GM15510 (cell line): ENCODE measurements at regions not wholly inside any gene's neighbourhood (a gene's known extent, or its start where the extent isn't known, plus 50 kb on each side); places are given as distances from the start of the nearest gene placed in this dataset.

ENCODE experiments used
- POLR2A ChIP-seq: IDR thresholded peaks from 3 replicates; pipeline ENCODE4 v1.6.1; 2011; ENCODE audit warnings: borderline replicate concordance; ENCODE audit not compliant: insufficient read length; ENCODE audit errors: extremely low read depth

GRCh38 chr6:20263059-20263458, 50.8 kb upstream of the MBOAT1 start:
- TF ChIP-seq POLR2A = no peak

DNA sequence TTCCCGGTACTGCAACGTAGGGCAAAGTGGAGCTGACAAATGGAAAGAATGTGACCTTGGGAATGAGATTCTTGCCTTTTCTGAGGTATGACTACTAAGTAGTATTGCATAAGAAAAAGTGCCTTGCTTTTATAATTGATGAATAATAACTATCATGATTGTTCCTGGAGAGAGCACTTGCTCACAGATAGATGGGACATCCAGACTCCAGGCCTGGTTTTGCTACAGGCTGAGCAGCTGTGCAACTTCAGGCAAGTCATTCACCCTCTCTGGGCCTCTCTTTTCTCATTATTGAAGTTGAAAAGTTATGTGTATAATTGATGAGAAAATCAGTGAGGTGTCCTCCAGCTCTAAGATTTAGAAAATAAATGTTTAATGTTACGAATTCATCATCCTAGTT, 53.6 kb upstream of the MBOAT1 start:
- no peak for TF ChIP-seq POLR2A

- no peak for TF ChIP-seq POLR2A
Observed at GRCh38 chr6:20266851-20267608, 54.8 kb upstream of the MBOAT1 start.

- no peak for TF ChIP-seq POLR2A
Observed at GRCh38 chr6:20269181-20269580, 56.9 kb upstream of the MBOAT1 start.

GRCh38 chr6:20271818-20272217, 59.5 kb upstream of the MBOAT1 start:
- TF ChIP-seq POLR2A = no peak

GRCh38 chr6:20274137-20274536, 61.9 kb upstream of the MBOAT1 start:
- no peak for TF ChIP-seq POLR2A

- no peak for TF ChIP-seq POLR2A
Observed at GRCh38 chr6:20279051-20279450, 66.8 kb upstream of the MBOAT1 start.

DNA sequence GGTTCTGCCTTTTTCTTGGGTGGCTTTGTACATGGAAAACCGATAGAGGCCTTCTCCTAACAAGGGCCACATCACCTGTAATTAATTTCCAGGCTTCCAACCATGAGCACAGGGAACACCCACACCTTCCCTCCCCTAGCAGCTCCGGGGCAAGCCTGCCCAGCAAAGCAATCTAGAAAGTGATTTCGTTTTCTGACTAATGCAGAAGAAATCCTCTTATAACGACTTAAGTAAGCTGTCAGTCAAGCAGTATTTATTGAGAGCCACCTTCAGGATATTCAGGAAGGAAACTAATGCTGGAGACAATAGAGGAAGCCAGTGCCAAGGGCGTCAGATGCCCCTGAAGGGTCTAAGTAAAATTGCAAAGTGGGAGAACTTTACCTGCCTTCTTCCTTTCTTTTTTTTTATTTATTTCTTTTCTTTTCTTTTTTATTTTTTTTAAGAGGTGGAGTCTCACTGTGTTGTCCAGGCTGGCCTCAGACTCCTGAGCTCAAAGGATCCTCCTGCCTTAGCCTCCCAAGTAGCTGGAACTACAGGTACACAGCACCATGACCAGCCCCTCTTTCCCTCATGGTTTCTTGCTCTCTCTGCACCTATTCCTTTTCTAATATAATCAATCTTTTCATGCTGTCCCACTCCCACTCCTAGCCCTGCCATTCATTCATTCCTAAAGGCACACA, 67.5 kb upstream of the MBOAT1 start:
- TF ChIP-seq POLR2A = no peak

DNA sequence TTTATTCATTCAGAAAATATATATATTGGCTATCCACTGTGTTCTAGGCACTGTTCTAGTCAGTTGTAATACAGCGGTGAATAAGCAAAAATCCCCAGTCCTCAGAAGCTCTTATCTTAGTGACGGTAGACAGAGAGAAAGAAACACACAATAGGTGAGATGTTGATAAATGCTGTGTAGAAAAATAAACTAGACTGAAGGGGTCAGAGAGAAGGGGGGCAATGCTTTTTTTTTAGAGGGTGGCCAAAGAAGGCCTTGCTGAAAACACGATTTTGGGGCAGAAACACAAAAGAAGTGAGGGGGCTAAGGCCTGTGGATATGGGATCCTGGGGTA, 68.0 kb upstream of the MBOAT1 start:
- TF ChIP-seq POLR2A = no peak

DNA sequence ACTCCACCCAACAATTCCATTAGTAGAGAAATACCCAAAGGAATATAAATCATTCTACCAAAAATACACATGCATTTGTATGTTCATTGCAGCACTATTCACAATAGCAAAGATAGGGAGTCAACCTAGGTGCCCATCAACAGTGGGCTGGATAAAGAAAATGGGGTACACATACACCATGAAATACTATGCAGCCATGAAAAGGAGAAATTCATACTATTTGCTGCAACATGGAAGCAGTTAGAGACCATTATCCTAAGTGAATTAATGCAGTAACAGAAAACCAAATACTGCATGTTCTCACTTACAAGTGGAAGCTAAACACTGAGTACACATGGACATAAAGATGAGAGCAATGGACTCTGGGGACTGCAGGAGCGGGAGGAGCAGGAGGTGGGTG, 72.4 kb upstream of the MBOAT1 start:
- no peak for TF ChIP-seq POLR2A

DNA sequence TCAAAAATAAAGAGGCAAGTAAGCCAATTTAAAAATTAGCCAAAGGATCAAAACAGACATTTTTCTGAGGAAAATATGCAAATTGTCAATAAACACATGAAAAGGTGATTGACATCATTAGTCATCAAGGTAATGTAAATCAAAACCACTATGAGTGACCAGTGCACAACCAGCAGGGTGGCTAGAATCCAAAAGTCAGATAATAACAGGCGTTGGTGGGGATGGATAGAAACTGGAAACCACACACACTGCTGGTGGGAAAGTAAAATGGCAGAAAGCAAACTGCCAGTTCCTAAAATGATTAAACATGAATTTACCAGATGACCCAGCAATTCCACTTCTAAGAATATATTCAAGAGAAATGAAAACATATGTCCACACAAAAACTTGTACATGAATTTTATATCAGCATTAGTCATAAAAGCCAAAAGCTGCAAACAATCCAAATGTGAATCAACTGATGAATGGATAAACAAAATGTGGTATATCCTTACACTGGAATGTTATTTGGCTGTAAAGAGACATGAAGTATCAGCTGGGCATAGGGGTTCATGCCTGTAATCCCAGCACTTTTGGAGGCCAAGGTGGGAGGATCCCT, 74.8 kb upstream of the MBOAT1 start:
- no peak for TF ChIP-seq POLR2A

GRCh38 chr6:20291764-20292580, 79.7 kb upstream of the MBOAT1 start:
- TF ChIP-seq POLR2A = no peak

DNA sequence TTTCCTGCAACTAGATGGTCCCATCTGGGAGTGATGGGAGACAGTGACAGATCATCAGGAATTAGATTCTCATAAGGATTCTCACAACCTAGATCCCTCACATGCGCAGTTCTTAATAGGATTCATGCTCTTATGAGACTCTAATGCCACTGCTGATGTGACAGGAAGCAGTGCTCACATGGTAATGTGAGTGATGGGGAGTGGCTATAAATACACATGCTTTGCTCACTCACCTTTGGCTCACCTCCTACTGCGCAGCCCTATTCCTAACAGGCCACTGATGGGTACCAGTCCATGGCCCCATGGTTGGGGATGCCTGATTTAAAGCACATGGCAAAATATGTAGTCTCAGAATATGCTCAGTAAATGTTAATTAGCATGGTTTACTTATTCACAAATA, 80.6 kb upstream of the MBOAT1 start:
- no peak for TF ChIP-seq POLR2A

- TF ChIP-seq POLR2A = no peak
Observed at GRCh38 chr6:20301256-20301655, 89.0 kb upstream of the MBOAT1 start.

DNA sequence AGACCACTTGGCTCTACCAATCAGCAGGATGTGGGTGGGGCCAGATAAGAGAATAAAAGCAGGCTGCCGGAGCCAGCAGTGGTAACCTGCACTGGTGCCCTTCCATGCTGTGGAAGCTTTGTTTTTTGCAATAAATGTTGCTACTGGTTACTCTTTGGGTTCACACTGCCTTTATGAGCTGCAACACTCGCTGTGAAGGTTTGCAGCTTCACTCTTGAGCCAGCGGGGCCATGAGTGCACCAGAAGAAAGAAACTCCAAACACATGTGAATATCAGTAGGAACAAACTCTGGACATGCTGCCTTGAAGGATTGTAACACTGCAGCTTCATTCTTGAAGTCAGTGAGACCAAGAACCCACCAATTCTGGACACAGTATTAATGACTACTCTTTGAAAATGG, 89.9 kb upstream of the MBOAT1 start:
- TF ChIP-seq POLR2A = no peak
